ENCODE measurements at regions not wholly inside any gene's neighbourhood (a gene's known extent, or its start where the extent isn't known, plus 50 kb on each side); places are given as distances from the start of the nearest gene placed in this dataset.

DNA sequence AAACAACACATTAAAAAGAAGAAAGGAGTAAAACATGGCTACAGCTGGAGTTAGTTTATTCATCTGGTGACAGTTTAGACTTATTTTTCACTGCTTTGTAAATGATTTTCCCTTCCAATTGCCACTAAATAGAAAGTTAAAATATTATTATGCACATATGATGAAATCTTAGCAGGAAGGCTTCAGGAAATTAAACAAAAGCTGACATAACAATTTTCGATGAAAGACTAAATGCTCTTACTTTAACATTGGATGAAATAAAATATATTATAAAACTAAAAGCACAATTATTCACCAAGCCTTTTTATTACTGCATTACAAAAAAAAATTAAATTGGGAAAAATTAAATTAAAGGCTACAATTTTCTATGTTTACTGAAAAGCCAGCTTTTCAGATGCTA lies 158.0 kb downstream of the MMUT start:
- TF ChIP-seq POLR2A (IDR thresholded peaks at IDR 0.05; ENCODE audit: low read depth, low read length): no peak
- no peak for TF ChIP-seq POLR2AphosphoS5 (IDR thresholded peaks at IDR 0.05; ENCODE audit: low read depth, low read length)
